PFSK-1 (cell line): ENCODE measurements at regions not wholly inside any gene's neighbourhood (a gene's known extent, or its start where the extent isn't known, plus 50 kb on each side); places are given as distances from the start of the nearest gene placed in this dataset.

Source experiments
- POLR2AphosphoS5 ChIP-seq: IDR thresholded peaks from 2 replicates; pipeline ENCODE4 v1.6.1; 2012; ENCODE audit warnings: low read depth, mild to moderate bottlenecking, control low read depth, low read length, moderate library complexity
- REST ChIP-seq, 2 experiments: IDR thresholded peaks; 2 replicates each; pipeline versions ENCODE4 v1.6.1 to v1.8.0; 2011 to 2012; ENCODE audit warnings: low read depth in 2 of 2, low read length in 2 of 2, control low read depth in 1 of 2, inconsistent platforms in 1 of 2, mild to moderate bottlenecking in 1 of 2, moderate library complexity in 1 of 2; ENCODE audit not compliant: insufficient read depth in 1 of 2
- TAF1 ChIP-seq: IDR thresholded peaks from 2 replicates; pipeline ENCODE4 v1.6.1; 2012; ENCODE audit warnings: low read length, control low read depth, borderline replicate concordance; ENCODE audit not compliant: insufficient read depth

DNA sequence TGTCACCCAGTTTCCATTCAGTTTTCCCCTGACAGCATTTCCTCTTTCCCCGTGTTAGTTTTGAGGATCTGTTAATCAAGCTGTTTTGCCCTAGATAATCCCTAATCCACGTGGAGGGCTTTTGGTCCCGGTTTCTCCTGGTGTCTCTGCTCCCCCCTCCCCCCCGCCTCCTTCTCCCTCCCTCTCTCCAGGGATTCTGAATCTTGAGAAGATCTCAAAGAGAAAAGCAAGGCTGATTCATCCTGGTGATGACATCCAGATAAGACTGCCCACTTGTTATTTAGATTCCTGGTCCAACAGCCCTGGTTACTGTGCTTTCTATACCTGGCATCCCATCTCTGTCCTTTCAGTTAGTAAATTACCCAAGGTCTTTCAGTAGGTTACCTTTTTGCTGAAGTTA lies 59.4 kb downstream of the KCNA4 start:
- TF ChIP-seq POLR2AphosphoS5 (no peak), REST (IDR thresholded peaks at IDR 0.05; ENCODE audit: insufficient read depth in 1 of 2, low read depth in 2 of 2, low read length in 2 of 2) (no peak), TAF1 (no peak)
